ENCODE measurements at regions not wholly inside any gene's neighbourhood (a gene's known extent, or its start where the extent isn't known, plus 50 kb on each side); places are given as distances from the start of the nearest gene placed in this dataset.

DNA sequence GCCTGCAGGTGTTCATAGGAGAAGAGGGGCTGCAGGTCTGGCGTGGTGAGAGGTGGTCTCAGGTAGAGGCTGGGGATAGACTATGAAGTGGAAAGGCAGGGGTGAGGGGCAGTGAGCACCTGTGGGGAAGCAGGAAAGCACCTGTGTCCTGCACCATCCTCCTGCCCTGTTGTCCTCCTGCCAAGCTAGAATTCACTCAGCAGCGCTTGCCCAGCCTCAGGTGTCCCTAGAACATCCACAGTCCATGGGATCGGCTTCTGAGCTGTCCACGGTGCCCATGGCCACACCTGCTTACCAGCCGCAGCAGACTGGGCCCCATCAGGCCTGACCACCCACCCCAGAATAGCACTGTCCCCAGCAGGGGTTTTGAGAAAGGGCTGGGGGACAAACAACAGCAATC, 456.2 kb upstream of the SULF2 start:
- TF ChIP-seq EZH2 (IDR thresholded peaks at IDR 0.05; ENCODE audit: borderline replicate concordance, control insufficient read depth, low read depth, low read length), result no peak
- TF ChIP-seq CHD1 (IDR thresholded peaks at IDR 0.05; ENCODE audit: low read depth, low read length), result no peak
- no peak for TF ChIP-seq CHD4 (IDR thresholded peaks at IDR 0.05)
- TF ChIP-seq CTCF (IDR thresholded peaks at IDR 0.05 in 2 of 3, conservative IDR thresholded peaks at IDR 0.05 in 1 of 3; ENCODE audit: control insufficient read depth in 2 of 3, extremely low read depth in 1 of 3, insufficient read depth in 1 of 3, low read depth in 3 of 3, low read length in 3 of 3), result no peak
- no peak for TF ChIP-seq RCOR1 (conservative IDR thresholded peaks at IDR 0.05; ENCODE audit: low read depth, low read length)
- TF ChIP-seq POLR2AphosphoS5 (IDR thresholded peaks at IDR 0.05; ENCODE audit: low read length), result no peak
- TF ChIP-seq NFYB (IDR thresholded peaks at IDR 0.05; ENCODE audit: insufficient read depth, low read depth, low read length), result no peak
- TF ChIP-seq, protein P1, sequence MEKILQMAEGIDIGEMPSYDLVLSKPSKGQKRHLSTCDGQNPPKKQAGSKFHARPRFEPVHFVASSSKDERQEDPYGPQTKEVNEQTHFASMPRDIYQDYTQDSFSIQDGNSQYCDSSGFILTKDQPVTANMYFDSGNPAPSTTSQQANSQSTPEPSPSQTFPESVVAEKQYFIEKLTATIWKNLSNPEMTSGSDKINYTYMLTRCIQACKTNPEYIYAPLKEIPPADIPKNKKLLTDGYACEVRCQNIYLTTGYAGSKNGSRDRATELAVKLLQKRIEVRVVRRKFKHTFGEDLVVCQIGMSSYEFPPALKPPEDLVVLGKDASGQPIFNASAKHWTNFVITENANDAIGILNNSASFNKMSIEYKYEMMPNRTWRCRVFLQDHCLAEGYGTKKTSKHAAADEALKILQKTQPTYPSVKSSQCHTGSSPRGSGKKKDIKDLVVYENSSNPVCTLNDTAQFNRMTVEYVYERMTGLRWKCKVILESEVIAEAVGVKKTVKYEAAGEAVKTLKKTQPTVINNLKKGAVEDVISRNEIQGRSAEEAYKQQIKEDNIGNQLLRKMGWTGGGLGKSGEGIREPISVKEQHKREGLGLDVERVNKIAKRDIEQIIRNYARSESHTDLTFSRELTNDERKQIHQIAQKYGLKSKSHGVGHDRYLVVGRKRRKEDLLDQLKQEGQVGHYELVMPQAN (conservative IDR thresholded peaks at IDR 0.05), result no peak
- TF ChIP-seq ZBTB33 (IDR thresholded peaks at IDR 0.05), result no peak
- TF ChIP-seq SUZ12 (IDR thresholded peaks at IDR 0.05; ENCODE audit: unreplicated experiment), result no peak
